GF-D8 (cell line): ENCODE measurements at regions not wholly inside any gene's neighbourhood (a gene's known extent, or its start where the extent isn't known, plus 50 kb on each side); places are given as distances from the start of the nearest gene placed in this dataset.

Experiments used
- DNase-seq: peaks from one replicate; lab custom pipeline; 2025; lab: John Stamatoyannopoulos, UW

GRCh38 chr4:180571516-180572055 lies 1671.6 kb upstream of the TENM3 start:
- DNase-seq, result no peak

GRCh38 chr4:180578175-180578574 lies 1665.0 kb upstream of the TENM3 start:
- DNase-seq, result no peak

GRCh38 chr4:180581061-180581460 lies 1662.1 kb upstream of the TENM3 start:
- no peak for DNase-seq

- DNase-seq, result no peak
Observed at GRCh38 chr4:180587379-180587778, 1655.8 kb upstream of the TENM3 start.

GRCh38 chr4:180589575-180589974 lies 1653.6 kb upstream of the TENM3 start:
- no peak for DNase-seq

- no peak for DNase-seq
Observed at GRCh38 chr4:180596888-180597483, 1646.2 kb upstream of the TENM3 start.

- no peak for DNase-seq
Observed at GRCh38 chr4:180598281-180598680, 1644.9 kb upstream of the TENM3 start.

GRCh38 chr4:180603791-180604190 lies 1639.4 kb upstream of the TENM3 start:
- DNase-seq, result no peak

GRCh38 chr4:180610324-180610723 lies 1632.9 kb upstream of the TENM3 start:
- DNase-seq, result no peak

- no peak for DNase-seq
Observed at GRCh38 chr4:180615746-180616145, 1627.5 kb upstream of the TENM3 start.

- no peak for DNase-seq
Observed at GRCh38 chr4:180617196-180617595, 1626.0 kb upstream of the TENM3 start.

- no peak for DNase-seq
Observed at GRCh38 chr4:180618396-180618795, 1624.8 kb upstream of the TENM3 start.

- no peak for DNase-seq
Observed at GRCh38 chr4:180619440-180619839, 1623.8 kb upstream of the TENM3 start.

GRCh38 chr4:180622254-180622653 lies 1620.9 kb upstream of the TENM3 start:
- no peak for DNase-seq

- DNase-seq, result no peak
Observed at GRCh38 chr4:180625653-180626052, 1617.5 kb upstream of the TENM3 start.

GRCh38 chr4:180630012-180630665 lies 1613.1 kb upstream of the TENM3 start:
- no peak for DNase-seq

- DNase-seq, result no peak
Observed at GRCh38 chr4:180634306-180634705, 1608.9 kb upstream of the TENM3 start.

- DNase-seq, result no peak
Observed at GRCh38 chr4:180635281-180635680, 1607.9 kb upstream of the TENM3 start.

- DNase-seq, result no peak
Observed at GRCh38 chr4:180636696-180637404, 1606.4 kb upstream of the TENM3 start.

- DNase-seq, result no peak
Observed at GRCh38 chr4:180637616-180638015, 1605.6 kb upstream of the TENM3 start.

- DNase-seq, result no peak
Observed at GRCh38 chr4:180640193-180640592, 1603.0 kb upstream of the TENM3 start.

GRCh38 chr4:180641495-180641894 lies 1601.7 kb upstream of the TENM3 start:
- DNase-seq, result no peak

GRCh38 chr4:180642732-180643131 lies 1600.5 kb upstream of the TENM3 start:
- no peak for DNase-seq
